ENCODE measurements at regions not wholly inside any gene's neighbourhood (a gene's known extent, or its start where the extent isn't known, plus 50 kb on each side); places are given as distances from the start of the nearest gene placed in this dataset.

DNA sequence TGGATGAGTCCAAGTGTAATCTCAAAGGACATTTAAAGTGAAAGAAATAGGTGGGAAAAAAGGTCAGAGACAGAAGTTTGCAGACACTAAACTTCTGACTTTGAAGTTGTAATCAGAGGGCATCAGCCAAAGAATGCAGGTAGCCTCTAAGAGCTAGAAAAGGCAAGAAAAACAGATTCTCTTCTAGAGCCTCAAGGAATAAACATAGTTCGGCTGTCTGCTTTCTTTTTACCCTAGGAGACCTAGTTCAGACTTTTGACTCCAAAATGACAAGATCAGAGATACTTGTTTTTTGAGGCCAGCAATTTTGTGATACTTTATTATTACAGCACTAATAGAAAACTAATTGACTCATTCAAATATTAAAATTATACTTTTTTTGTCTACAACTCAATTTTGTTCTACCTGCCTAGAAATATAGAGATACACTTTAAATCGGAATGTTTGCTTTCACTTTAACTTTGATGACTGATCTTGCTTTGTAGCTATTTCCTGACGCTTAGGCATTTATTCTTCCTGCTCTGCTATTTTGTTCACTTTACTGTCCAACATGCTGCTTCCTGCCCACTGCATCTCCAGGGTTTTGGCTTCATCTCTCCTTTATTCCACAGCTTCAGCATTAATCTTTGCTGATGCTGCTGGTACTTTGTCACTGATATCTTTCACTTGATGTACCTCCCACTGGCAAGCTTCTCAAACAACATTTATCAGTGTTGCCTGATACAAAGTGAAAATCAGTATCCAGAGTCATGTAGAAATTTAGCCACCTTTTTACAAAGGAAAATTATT, 272.5 kb downstream of the DSEL start:
- TF ChIP-seq, protein P1, sequence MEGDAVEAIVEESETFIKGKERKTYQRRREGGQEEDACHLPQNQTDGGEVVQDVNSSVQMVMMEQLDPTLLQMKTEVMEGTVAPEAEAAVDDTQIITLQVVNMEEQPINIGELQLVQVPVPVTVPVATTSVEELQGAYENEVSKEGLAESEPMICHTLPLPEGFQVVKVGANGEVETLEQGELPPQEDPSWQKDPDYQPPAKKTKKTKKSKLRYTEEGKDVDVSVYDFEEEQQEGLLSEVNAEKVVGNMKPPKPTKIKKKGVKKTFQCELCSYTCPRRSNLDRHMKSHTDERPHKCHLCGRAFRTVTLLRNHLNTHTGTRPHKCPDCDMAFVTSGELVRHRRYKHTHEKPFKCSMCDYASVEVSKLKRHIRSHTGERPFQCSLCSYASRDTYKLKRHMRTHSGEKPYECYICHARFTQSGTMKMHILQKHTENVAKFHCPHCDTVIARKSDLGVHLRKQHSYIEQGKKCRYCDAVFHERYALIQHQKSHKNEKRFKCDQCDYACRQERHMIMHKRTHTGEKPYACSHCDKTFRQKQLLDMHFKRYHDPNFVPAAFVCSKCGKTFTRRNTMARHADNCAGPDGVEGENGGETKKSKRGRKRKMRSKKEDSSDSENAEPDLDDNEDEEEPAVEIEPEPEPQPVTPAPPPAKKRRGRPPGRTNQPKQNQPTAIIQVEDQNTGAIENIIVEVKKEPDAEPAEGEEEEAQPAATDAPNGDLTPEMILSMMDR (IDR thresholded peaks at IDR 0.05; ENCODE audit: low read length) = no peak
- TF ChIP-seq EZH2phosphoT487 (IDR thresholded peaks at IDR 0.05; ENCODE audit: low read length) = no peak
- TF ChIP-seq EZH2 (optimal IDR thresholded peaks at IDR 0.05; ENCODE audit: low read depth, low read length) = no peak
